ENCODE measurements at regions not wholly inside any gene's neighbourhood (a gene's known extent, or its start where the extent isn't known, plus 50 kb on each side); places are given as distances from the start of the nearest gene placed in this dataset.

DNA sequence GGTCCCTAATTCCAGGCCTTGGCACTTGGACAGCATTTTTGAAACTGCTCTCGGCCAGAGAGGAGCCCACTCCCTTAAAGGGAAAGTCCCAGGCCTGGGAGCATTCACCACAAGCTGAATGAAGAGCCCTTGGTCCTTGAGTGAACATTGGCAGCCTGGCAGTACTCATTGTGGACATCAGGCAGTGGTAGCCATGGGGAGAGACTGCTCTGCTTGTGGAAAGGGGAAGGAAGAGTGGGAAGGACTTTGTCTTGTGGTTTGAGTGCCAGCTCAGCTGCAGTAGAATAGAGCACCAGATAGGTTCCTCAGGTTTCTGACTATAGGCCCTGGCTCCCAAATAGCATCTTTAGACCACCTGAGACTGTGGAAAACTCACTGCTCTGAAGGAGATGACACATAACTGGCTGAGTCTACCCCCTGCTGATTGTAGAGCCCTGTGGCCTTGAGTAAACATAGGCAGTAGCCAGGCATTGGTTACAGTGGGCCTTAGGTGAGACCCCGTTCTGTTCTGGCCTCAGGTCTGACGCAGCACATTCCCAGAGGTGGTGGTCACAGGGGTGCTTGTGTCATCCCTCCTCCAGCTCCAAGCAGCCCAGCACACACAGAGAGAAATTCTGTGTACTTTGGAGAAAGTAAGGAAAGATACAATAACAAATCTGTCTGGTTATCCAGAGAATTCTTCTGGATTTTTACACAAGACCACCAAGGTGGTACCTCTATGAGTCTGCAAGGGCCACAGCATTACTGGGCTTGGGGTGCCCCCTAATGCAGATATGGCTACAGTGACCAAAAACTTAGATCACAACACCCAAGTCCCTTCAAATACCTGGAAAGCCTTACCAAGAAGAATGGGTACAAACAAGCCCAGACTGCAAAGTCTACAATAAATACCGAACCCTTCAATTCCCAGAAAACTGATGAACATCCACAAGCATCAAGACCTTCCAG, 153.8 kb downstream of the GNAI1 start:
- DNase-seq = no peak

DNA sequence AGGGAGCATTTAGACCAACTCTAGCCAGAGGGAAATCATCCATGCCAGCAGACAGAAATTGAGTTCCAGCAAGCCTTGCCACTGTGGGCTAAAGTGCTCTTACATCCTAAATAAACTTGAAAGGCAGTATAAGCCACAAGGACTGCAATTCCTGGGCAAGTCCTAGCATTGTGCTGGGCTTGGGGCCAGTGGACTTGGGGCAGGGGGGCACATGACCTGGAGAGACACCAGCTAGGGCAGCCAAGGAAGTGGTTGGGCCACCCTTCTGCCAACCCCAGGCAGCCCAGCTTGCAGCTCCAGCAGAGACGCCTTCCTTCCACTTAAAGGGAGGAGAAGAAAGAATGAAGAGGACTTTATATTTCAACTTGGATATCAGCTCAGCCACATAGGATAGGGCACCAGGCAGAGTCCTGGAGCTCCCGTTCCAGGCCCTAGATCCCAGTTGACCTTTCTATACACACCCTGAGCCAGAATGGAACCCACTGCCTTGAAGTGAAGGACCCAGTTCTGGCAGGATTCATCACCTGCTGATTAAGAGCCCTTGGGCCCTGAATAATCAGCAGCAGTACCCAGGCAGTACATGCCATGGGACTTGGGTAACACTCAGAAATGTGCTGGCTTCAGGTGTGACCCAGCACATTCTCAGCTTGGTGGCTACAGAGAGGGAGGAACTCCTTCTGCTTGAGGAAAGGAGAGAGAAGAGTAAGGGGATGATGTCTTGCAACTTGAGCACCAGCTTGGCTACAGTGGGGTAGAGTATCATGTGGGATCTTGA, 153.0 kb downstream of the GNAI1 start:
- DNase-seq = no peak

GRCh38 chr7:80286611-80287010, 152.0 kb downstream of the GNAI1 start:
- DNase-seq = no peak

GRCh38 chr7:80284855-80285254, 150.2 kb downstream of the GNAI1 start:
- no peak for DNase-seq

DNA sequence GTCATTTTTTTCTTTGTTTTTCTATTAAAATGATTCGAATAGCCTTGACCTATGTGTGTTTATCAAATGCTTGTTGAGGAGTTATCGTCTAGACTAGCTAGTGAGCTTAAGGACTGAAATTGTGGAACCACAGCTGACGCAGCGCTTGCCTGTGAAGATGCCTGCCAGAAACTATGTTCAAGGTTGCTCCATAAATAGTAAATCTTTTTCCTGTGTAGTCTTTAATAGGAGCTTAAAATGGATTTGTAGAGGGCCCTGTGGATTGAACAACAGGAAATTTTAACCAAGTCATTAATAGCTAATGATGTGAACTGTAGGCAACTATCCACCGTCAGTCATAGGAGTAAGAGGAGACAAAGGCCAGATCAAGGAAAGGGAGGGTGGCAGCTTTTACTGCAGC, 145.1 kb downstream of the GNAI1 start:
- DNase-seq = no peak

- DNase-seq = no peak
These were observed 144.1 kb downstream of the GNAI1 start for GRCh38 chr7:80278737-80279136.

DNA sequence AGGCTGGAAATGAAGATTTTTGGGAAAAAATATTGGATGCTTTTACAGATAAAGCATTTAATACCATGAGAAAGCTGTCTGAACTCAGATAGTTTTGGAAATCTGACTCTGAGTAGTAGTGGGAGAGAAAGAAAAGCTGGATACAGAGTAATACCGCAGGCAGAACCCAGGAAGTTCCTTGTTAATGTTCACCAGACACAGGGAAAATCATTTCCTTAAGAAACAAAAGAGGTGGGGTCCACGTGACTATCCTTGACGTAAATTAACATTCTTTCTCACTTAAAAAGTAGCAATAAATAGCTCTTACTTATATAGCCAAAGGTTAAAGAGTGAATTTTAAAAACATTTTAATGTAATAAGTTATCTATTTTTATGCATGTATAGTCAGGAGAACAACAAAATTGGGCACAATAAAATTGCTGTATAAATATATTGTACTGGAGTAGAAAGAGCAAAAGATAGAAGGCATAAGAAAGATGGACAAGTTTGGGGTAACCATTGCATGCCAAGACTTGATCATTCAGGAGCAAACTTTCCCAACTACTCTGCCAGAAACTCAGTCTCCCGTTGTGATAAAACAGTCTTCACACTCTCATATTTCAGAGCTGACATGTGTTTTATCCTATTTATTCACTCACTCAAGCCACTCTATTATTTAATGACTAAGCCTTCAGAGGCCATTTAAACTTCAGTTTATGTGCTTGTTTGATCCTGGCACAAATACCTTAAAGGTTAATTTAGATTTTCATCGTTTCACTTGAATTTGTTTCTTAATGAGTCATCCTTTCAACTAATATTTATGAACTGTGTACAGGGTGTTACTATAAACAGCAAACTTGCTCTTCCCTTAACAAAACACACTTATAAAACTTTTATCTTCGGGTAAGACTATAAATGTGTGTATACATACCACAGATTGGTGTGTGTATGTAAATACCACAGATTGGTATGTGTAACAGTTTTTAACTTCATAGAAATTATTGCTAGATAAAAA, 143.1 kb downstream of the GNAI1 start:
- no peak for DNase-seq
